ENCODE measurements at regions not wholly inside any gene's neighbourhood (a gene's known extent, or its start where the extent isn't known, plus 50 kb on each side); places are given as distances from the start of the nearest gene placed in this dataset.

DNA sequence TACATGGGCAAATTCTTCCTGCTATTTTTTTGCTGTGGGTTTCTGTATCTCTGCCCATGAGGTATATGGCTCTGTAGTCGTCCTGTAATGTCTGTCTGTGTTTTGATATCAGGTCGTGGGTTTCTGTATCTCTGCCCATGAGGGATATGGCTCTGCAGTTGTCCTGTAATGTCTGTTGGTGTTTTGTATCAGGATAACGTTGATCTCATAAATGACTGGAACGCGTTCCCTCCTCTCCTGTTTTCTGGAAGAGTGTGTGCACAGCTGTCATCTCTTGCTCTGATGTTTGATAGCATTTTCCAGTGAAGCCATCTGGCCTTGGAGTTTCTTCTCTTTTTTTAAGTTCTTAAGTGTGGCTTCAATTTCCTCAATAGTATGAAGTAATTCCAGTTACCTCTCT, 57.2 kb downstream of the SOX1 start:
- Histone ChIP-seq H3K9me2 (ENCODE audit: insufficient read depth) (no peaks in the 10 kb centered on the region), H3K36me3 (ENCODE audit: control insufficient read depth in 1 of 2, insufficient read depth in 2 of 2, low read length in 2 of 2) (no peaks in the 10 kb centered on the region), H3K4me2 (ENCODE audit: low read length) (no peak overlapping the region), H3K9ac (ENCODE audit: low read length) (no peak overlapping the region), H3K79me2 (ENCODE audit: insufficient read depth, low read length) (no peaks in the 10 kb centered on the region), H4K20me1 (ENCODE audit: insufficient read depth) (no peaks in the 10 kb centered on the region), H3K4me1 (ENCODE audit: control insufficient read depth in 1 of 2, insufficient read depth in 2 of 2, low read length in 2 of 2) (no peaks in the 10 kb centered on the region), H3K27ac (ENCODE audit: low read depth, low read length) (no peak overlapping the region), H3K4me3 (replicated peaks in 1 of 2; ENCODE audit: low read depth in 1 of 2, low read length in 2 of 2) (no peak overlapping the region), H2AFZ (ENCODE audit: low read depth, low read length, poor library complexity, severe bottlenecking) (no peak overlapping the region), H3K27me3 (ENCODE audit: insufficient read depth, low read length) (peaks cover 24% of the 10 kb centered on the region), H3K9me3 (ENCODE audit: control insufficient read depth in 1 of 2, insufficient read depth in 1 of 2, low read depth in 1 of 2, low read length in 2 of 2) (no peaks in the 10 kb centered on the region)
- ChIA-PET POLR2A (no interaction called here), RAD21 (ENCODE audit: low non-redundant PET in 1 of 2, low total read pairs in 2 of 2, uncharacterized antibody in 2 of 2, unreplicated experiment in 2 of 2) (no interaction called here), CTCF (no interaction called here)
- ATAC-seq = no peak
- no peak for DNase-seq (ENCODE audit: low read depth, low spot score)
- BruUV-seq (replicated peaks) = no TSS peak
- TF ChIP-seq RAD21 (IDR thresholded peaks at IDR 0.05; ENCODE audit: low read depth) (no peak), EZH2phosphoT487 (IDR thresholded peaks at IDR 0.05; ENCODE audit: borderline replicate concordance) (no peak), JUND (IDR thresholded peaks at IDR 0.05) (no peak), TCF7L2 (IDR thresholded peaks at IDR 0.05; ENCODE audit: borderline replicate concordance, extremely low read depth, insufficient read depth, insufficient read length) (no peak), ZFX (IDR thresholded peaks at IDR 0.05) (no peak), POLR2A (IDR thresholded peaks at IDR 0.05; ENCODE audit: borderline replicate concordance, extremely low read depth, insufficient read depth, insufficient read length) (no peak), EZH2 (IDR thresholded peaks at IDR 0.05) (no peak), EGR1 (IDR thresholded peaks at IDR 0.05; ENCODE audit: low read depth) (no peak), FOSL1 (IDR thresholded peaks at IDR 0.05; ENCODE audit: low read depth) (no peak)
- TF ChIP-seq, protein P1, sequence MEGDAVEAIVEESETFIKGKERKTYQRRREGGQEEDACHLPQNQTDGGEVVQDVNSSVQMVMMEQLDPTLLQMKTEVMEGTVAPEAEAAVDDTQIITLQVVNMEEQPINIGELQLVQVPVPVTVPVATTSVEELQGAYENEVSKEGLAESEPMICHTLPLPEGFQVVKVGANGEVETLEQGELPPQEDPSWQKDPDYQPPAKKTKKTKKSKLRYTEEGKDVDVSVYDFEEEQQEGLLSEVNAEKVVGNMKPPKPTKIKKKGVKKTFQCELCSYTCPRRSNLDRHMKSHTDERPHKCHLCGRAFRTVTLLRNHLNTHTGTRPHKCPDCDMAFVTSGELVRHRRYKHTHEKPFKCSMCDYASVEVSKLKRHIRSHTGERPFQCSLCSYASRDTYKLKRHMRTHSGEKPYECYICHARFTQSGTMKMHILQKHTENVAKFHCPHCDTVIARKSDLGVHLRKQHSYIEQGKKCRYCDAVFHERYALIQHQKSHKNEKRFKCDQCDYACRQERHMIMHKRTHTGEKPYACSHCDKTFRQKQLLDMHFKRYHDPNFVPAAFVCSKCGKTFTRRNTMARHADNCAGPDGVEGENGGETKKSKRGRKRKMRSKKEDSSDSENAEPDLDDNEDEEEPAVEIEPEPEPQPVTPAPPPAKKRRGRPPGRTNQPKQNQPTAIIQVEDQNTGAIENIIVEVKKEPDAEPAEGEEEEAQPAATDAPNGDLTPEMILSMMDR (IDR thresholded peaks at IDR 0.05 in 2 of 3, conservative IDR thresholded peaks at IDR 0.05 in 1 of 3; ENCODE audit: borderline replicate concordance in 1 of 3, insufficient read depth in 1 of 3, low read depth in 2 of 3, low read length in 2 of 3) = no peak
- intact Hi-C loops (cut with micrococcal nuclease) = no loop called here
